ENCODE measurements at regions not wholly inside any gene's neighbourhood (a gene's known extent, or its start where the extent isn't known, plus 50 kb on each side); places are given as distances from the start of the nearest gene placed in this dataset.

- no peak for DNase-seq (ENCODE audit: low read depth in 3 of 3, low spot score in 2 of 3)
These were observed 114.8 kb upstream of the NAV2 start for GRCh38 chr11:19597876-19598275.

GRCh38 chr11:19597206-19597605, 115.4 kb upstream of the NAV2 start:
- no peak for DNase-seq (ENCODE audit: low read depth in 3 of 3, low spot score in 2 of 3)

- DNase-seq (ENCODE audit: low read depth in 3 of 3, low spot score in 2 of 3) = no peak
These were observed 116.5 kb upstream of the NAV2 start for GRCh38 chr11:19595840-19596751.

DNA sequence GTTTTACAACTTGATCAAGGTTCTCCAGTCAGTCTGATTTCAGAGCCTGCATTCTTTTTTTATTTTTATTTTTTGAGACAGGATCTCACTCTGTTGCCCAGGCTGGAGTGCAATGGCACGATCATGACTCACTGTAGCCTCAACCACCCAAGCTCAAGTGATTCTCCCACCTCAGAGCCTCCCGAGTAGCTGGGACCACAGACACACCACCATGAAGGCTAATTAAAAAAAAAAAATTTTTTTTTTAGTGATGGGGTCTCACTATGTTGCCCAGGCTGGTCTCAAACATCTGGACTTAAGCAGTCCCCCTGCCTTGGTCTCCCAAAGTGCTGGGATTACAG, 117.2 kb upstream of the NAV2 start:
- no peak for DNase-seq (ENCODE audit: low read depth in 3 of 3, low spot score in 2 of 3)

GRCh38 chr11:19594326-19594725, 118.3 kb upstream of the NAV2 start:
- DNase-seq (ENCODE audit: low read depth in 3 of 3, low spot score in 2 of 3) = no peak

GRCh38 chr11:19592842-19593241, 119.8 kb upstream of the NAV2 start:
- no peak for DNase-seq (ENCODE audit: low read depth in 3 of 3, low spot score in 2 of 3)

- no peak for DNase-seq (ENCODE audit: low read depth in 3 of 3, low spot score in 2 of 3)
These were observed 122.9 kb upstream of the NAV2 start for GRCh38 chr11:19589567-19590260.

- no peak for DNase-seq (ENCODE audit: low read depth in 3 of 3, low spot score in 2 of 3)
These were observed 124.7 kb upstream of the NAV2 start for GRCh38 chr11:19587979-19588378.

- no peak for DNase-seq (ENCODE audit: low read depth in 3 of 3, low spot score in 2 of 3)
These were observed 132.0 kb upstream of the NAV2 start for GRCh38 chr11:19580646-19581045.

DNA sequence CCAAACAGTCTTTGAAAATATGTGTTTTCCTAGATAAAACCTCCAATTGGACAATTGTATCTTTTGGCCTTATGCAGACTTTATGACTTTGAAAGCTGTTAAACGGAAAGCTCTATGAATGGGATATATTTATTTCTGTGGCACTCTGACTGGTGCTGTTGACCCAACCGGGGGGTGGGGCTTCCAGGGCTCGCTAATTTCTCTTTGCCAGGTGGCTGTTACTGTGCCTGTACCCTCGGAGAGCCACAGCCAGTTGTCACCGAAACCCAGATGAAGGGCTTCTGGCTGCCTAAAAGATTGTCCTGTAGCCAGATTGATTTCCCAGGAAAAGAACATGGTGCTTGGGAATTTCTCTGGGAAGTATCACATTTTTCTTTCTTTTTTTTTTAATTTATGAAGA, 132.7 kb upstream of the NAV2 start:
- no peak for DNase-seq (ENCODE audit: low read depth in 3 of 3, low spot score in 2 of 3)

DNA sequence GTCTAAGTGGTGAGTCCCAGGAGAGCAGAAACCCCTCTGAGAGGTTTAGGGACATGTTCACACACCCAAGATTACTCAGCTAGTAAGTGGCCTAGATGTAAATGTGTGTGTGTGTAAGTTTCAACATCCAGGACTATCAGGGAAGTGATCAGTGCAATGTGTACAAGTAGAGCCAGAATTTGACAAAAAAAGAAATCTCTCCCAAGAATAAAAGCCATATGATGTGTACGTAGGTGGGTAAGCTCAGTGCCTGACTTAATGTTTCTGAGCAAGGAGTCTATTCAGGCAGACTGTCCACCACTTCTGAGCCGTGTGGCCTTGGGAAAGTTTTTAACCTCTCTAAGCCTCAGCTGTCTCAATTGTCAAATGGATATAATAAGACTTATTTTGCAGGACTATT, 133.8 kb upstream of the NAV2 start:
- no peak for DNase-seq (ENCODE audit: low read depth in 3 of 3, low spot score in 2 of 3)

DNA sequence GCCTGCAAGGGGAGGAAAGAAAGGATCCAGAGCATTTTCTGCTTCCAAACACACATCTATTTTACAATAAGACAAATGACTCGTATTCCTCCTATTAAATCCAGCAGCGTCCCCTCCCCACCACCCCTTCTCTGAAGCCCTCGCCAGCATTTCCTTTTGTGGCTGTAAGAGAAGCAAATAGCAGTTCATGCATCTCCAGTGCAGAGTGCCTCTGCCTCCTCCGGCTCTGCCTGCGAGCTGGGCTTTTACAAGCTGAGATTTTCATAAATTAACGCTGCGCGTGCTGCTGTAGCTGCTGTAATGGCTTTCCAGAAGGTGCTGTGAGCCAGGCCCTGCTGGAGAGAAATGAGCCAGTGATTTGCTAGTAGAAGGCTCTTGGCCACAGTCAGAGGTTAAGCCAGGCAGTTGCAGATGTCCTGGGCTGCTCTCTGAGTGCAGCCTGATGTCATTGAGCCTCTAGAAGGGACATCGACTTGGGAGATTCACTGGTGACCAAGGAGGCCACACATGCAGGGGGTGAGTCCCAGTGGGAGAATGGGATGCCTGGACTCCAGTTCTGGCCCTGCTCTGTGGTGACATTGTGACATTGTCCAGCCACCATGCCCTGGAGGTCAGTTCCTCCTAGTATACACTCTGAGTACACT, 134.5 kb upstream of the NAV2 start:
- DNase-seq (ENCODE audit: low read depth in 3 of 3, low spot score in 2 of 3) = no peak

DNA sequence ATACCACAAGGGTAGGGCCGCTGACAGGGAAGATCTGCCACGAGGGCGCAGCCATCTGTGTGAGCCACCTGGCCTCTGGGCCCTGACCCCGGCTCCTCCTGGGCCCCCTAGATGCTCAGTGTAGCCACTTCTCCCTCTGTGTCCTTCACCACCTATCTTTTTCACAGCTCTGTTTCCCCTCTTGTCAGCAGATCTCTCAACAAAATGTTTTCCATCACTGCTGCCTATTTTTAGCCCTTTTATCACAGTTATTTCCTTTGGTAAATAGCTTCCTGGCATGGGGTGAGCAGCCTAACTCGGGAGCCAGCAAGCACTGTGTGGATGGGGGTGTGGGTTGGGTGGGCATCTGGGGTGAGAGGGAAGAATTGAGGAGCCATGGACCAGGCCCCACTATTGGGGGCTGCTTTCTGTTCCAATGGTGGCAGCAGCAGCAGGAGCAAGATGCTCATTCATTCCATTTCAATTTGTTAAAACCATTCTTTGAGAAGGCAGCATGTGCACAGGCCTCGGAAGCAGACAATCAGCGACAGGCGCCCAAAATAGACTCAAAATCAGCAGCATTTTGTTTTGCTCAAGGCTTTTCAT, 135.2 kb upstream of the NAV2 start:
- no peak for DNase-seq (ENCODE audit: low read depth in 3 of 3, low spot score in 2 of 3)

- DNase-seq (ENCODE audit: low read depth in 3 of 3, low spot score in 2 of 3) = no peak
These were observed 135.7 kb upstream of the NAV2 start for GRCh38 chr11:19576903-19577302.

- no peak for DNase-seq (ENCODE audit: low read depth in 3 of 3, low spot score in 2 of 3)
These were observed 136.6 kb upstream of the NAV2 start for GRCh38 chr11:19576054-19576453.

DNA sequence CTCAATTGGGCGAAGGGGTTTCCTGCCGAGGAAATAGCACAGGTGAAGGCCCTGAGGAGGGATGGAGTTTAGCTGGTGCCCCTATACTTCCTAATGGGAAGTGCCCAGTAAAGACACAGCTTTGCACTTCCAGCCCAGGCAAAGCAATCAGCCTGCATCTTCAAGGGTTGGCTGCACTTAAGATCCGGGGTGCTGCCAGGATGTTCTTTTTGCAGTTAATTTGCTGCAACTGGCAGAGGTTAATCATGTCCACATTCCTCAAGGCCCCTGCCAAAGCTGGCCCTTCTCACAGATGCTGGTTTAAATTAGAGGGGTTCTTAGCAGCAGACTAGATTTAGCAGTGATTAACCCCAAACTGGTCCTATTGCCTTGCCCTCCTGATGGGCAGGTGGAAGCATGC, 137.7 kb upstream of the NAV2 start:
- no peak for DNase-seq (ENCODE audit: low read depth in 3 of 3, low spot score in 2 of 3)

- DNase-seq (ENCODE audit: low read depth in 3 of 3, low spot score in 2 of 3) = no peak
These were observed 139.0 kb upstream of the NAV2 start for GRCh38 chr11:19573666-19574065.

DNA sequence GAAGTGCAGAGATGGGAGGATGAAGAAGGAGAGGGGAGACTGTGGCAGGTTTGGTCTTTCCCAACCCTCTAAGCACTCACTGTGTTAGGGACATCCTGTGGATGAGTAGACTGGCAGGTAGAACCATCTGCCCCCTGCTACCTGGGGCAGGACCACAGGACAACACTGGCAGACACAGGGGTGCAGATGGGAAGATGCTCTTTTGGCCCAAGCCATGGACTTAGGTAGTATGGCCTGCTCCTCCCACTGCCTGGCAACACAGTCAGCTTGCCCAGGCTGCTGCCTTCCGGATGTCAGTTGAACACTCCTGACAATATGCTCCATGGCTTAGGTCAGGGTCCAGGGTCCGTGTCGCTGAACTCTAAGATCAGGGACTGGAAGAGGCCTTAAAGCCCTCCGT, 140.7 kb upstream of the NAV2 start:
- no peak for DNase-seq (ENCODE audit: low read depth in 3 of 3, low spot score in 2 of 3)

GRCh38 chr11:19570889-19571288, 141.7 kb upstream of the NAV2 start:
- DNase-seq (ENCODE audit: low read depth in 3 of 3, low spot score in 2 of 3) = no peak

DNA sequence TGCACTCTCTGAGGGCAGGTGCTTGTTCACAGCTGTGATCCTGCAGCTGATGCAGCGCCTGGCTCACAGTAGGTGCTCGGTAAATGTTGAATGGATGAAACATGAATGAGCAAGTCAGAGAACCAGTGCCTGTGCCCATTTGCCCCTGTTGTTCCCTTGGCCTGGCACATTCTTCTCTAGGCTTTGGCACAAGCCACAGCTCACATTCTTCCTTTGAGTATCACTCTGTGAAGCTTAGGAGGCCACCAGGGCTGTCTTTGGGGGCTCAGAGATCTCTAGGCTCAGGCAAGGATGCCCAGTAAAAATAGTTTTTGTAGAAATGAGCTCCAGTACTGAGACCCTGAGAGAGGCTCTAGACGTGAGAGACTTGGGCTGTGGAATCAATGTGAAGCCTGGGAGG, 144.6 kb upstream of the NAV2 start:
- no peak for DNase-seq (ENCODE audit: low read depth in 3 of 3, low spot score in 2 of 3)

DNA sequence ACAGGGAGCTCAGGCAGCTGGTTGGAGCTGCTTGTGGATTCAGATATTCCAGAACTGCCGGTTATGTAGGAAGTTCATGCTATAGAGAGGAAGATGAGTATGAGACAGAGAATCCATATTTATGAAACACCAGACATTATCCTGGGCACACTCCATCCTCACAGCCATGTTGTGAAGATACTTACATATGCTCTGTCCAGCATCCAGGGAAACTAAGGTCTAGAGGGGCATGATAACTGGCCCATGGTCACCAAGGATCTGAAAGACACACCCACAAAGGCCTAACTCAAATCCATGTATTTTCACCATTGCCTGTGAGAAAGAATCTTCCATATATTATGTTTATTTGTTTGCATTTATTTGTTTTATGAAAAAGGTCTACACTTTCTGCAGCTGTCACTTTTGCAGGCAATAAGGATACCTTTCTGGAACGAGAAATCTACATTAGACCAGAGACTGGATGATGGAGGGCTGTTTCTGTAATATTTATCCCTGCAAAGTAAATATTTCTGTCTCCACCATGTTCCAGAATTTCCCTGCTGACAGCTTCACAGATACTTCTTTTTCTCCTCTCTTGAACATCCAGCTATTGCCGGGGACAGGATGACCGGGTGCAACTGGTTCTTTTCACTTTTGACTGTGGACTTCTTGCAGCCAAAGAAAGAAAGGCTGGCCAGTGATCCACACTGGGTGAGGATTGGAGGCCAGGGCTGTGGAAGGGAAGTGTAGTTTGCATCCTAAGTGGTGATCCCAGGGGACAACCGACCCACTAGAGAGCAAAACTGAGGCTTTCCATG, 145.9 kb upstream of the NAV2 start:
- DNase-seq (ENCODE audit: low read depth in 3 of 3, low spot score in 2 of 3) = no peak
